ENCODE measurements at regions not wholly inside any gene's neighbourhood (a gene's known extent, or its start where the extent isn't known, plus 50 kb on each side); places are given as distances from the start of the nearest gene placed in this dataset.

GRCh38 chr5:4129523-4129922 is 533.9 kb downstream of the IRX1 start:
- no peak for DNase-seq
- no peaks in the 10 kb centered on the region for H3K27me3 ChIP-seq
- no peak overlapping the region for H3K4me3 ChIP-seq
- TF ChIP-seq POLR2A (IDR thresholded peaks at IDR 0.05) (no peak), EP300 (IDR thresholded peaks at IDR 0.05) (no peak), POLR2AphosphoS5 (IDR thresholded peaks at IDR 0.05) (no peak), CTCF (IDR thresholded peaks at IDR 0.05) (no peak)
- H3K9me3 ChIP-seq, result peaks cover 0 to 22% (median 12%) of the 10 kb centered on the region in 4 donors
- intact Hi-C loops (cut with DNase I; ENCODE audit: low total_unique reads), result no loop called here
- 74 to 80% (median 75%) methylated on average over 7 of the region's 7 CpGs for WGBS, 5 donors
- H3K27ac ChIP-seq, result no peak overlapping the region
- H3K4me1 ChIP-seq, result no peaks in the 10 kb centered on the region
- no peaks in the 10 kb centered on the region for H3K36me3 ChIP-seq

GRCh38 chr5:4130819-4131218 is 535.2 kb downstream of the IRX1 start:
- Histone ChIP-seq H3K27ac (no peak overlapping the region), H3K9me3 (peaks cover 0 to 27% (median 12%) of the 10 kb centered on the region in 4 donors), H3K4me1 (no peaks in the 10 kb centered on the region), H3K36me3 (no peaks in the 10 kb centered on the region), H3K27me3 (no peaks in the 10 kb centered on the region), H3K4me3 (no peak overlapping the region)
- WGBS, 5 donors, result 72 to 88% (median 80%) methylated on average over 3 of the region's 3 CpGs
- no peak for DNase-seq
- intact Hi-C loops (cut with DNase I; ENCODE audit: low total_unique reads), result no loop called here
- TF ChIP-seq CTCF (IDR thresholded peaks at IDR 0.05) (no peak), POLR2AphosphoS5 (IDR thresholded peaks at IDR 0.05) (no peak), EP300 (IDR thresholded peaks at IDR 0.05) (no peak), POLR2A (IDR thresholded peaks at IDR 0.05) (no peak)

GRCh38 chr5:4137781-4138180 is 542.1 kb downstream of the IRX1 start:
- Histone ChIP-seq H3K27ac (no peak overlapping the region), H3K4me1 (no peaks in the 10 kb centered on the region), H3K9me3 (peaks cover 0 to 13% (median 6%) of the 10 kb centered on the region in 4 donors), H3K4me3 (no peak overlapping the region), H3K27me3 (no peaks in the 10 kb centered on the region), H3K36me3 (no peaks in the 10 kb centered on the region)
- intact Hi-C loops (cut with DNase I; ENCODE audit: low total_unique reads), result no loop called here
- TF ChIP-seq EP300 (IDR thresholded peaks at IDR 0.05), result no peak
- no peak for TF ChIP-seq CTCF (IDR thresholded peaks at IDR 0.05)
- no peak for TF ChIP-seq POLR2AphosphoS5 (IDR thresholded peaks at IDR 0.05)
- no peak for TF ChIP-seq POLR2A (IDR thresholded peaks at IDR 0.05)
- DNase-seq, result no peak
- WGBS, 5 donors, result 43 to 63% (median 56%) methylated on average over 7 of the region's 7 CpGs

GRCh38 chr5:4142842-4143241 is 547.2 kb downstream of the IRX1 start:
- Histone ChIP-seq H3K36me3 (no peaks in the 10 kb centered on the region), H3K4me1 (no peaks in the 10 kb centered on the region), H3K4me3 (no peak overlapping the region), H3K27ac (no peak overlapping the region), H3K9me3 (peaks cover 0 to 12% (median 5%) of the 10 kb centered on the region in 4 donors), H3K27me3 (no peaks in the 10 kb centered on the region)
- intact Hi-C loops (cut with DNase I; ENCODE audit: low total_unique reads), result no loop called here
- no peak for DNase-seq
- 49 to 63% (median 55%) methylated on average over 6 of the region's 6 CpGs for WGBS, 5 donors
- TF ChIP-seq POLR2AphosphoS5 (IDR thresholded peaks at IDR 0.05), result no peak
- TF ChIP-seq POLR2A (IDR thresholded peaks at IDR 0.05), result no peak
- TF ChIP-seq CTCF (IDR thresholded peaks at IDR 0.05), result no peak
